PC-3 (cell line): ENCODE measurements at regions not wholly inside any gene's neighbourhood (a gene's known extent, or its start where the extent isn't known, plus 50 kb on each side); places are given as distances from the start of the nearest gene placed in this dataset.

ENCODE experiments used
- ATAC-seq: fragments of 200-7000 bp; cut with Tn5 transposase; 2 replicates; pipeline ENCODE4 v1.9.1; 2020; ENCODE audit warnings: mild to moderate bottlenecking, moderate library complexity
- BruUV-seq: library from RNA; stranded (reverse); fragments of 400-500 nt; replicated peaks from 2 replicates; lab custom pipeline; 2021; lab: Mats Ljungman, UMichigan
- CTCF ChIA-PET: fragments of 300-600 bp; sonication (Branson Sonifier 250); formaldehyde crosslinking; loops from one replicate; lab custom pipeline; 2022; ENCODE audit warnings: antibody characterized with exemption; lab: Charles Lee
- POLR2A ChIA-PET: fragments of 300-600 bp; sonication (Branson Sonifier 250); formaldehyde crosslinking; loops from one replicate; lab custom pipeline; 2022; ENCODE audit warnings: antibody characterized with exemption; ENCODE audit not compliant: unreplicated experiment; lab: Charles Lee
- DNase-seq: peaks from one replicate; pipeline ENCODE4 v3.0.0-alpha.2; 2015
- H2AFZ ChIP-seq: fragments of 300-600 bp; sonication (generic); 2 replicates; pipeline ENCODE4 v1.6.0; 2016; ENCODE audit warnings: antibody characterized with exemption, low read length
- H3F3A ChIP-seq: fragments of 300-600 bp; sonication (generic); one replicate; pipeline ENCODE4 v1.6.0; 2017; ENCODE audit warnings: antibody characterized with exemption, low read length, control low read depth, mild to moderate bottlenecking; ENCODE audit not compliant: unreplicated experiment
- H3K27ac ChIP-seq: fragments of 300-600 bp; sonication (generic); 2 replicates; pipeline ENCODE4 v1.5.1; 2016; ENCODE audit warnings: mild to moderate bottlenecking, low read length
- H3K27me3 ChIP-seq: fragments of 300-600 bp; sonication (generic); 2 replicates; pipeline ENCODE4 v1.6.1; 2016; ENCODE audit warnings: low read length, mixed read lengths
- H3K36me3 ChIP-seq: fragments of 300-600 bp; sonication (generic); 2 replicates; pipeline ENCODE4 v1.6.1; 2016; ENCODE audit warnings: low read depth, mixed run types, low read length, mixed read lengths
- H3K4me1 ChIP-seq: fragments of 300-600 bp; sonication (generic); 2 replicates; pipeline ENCODE4 v1.5.1; 2016; ENCODE audit warnings: low read length; ENCODE audit not compliant: insufficient read depth
- H3K4me2 ChIP-seq: fragments of 300-600 bp; sonication (generic); 2 replicates; pipeline ENCODE4 v1.6.0; 2016; ENCODE audit warnings: low read length
- H3K4me3 ChIP-seq: fragments of 300-600 bp; sonication (generic); 2 replicates; pipeline ENCODE4 v1.5.1; 2016; ENCODE audit warnings: mild to moderate bottlenecking, low read length, mixed read lengths
- H3K79me2 ChIP-seq: fragments of 300-600 bp; sonication (generic); 2 replicates; pipeline ENCODE4 v1.6.1; 2017; ENCODE audit warnings: low read length, mixed read lengths
- H3K9ac ChIP-seq: fragments of 300-600 bp; sonication (generic); 2 replicates; pipeline ENCODE4 v1.6.0; 2016; ENCODE audit warnings: mild to moderate bottlenecking, low read length
- H3K9me2 ChIP-seq: fragments of 300-600 bp; sonication (generic); replicated peaks from 2 replicates; pipeline ENCODE4 v1.6.1; 2016; ENCODE audit warnings: mixed run types, low read length, mixed read lengths
- H3K9me3 ChIP-seq: fragments of 300-600 bp; sonication (generic); 2 replicates; pipeline ENCODE4 v1.6.1; 2016; ENCODE audit warnings: low read length, mixed read lengths
- H4K20me1 ChIP-seq: fragments of 300-600 bp; sonication (generic); 2 replicates; pipeline ENCODE4 v1.6.1; 2016; ENCODE audit warnings: low read length, mixed read lengths
- CTCF ChIP-seq: fragments of 300-600 bp; sonication (generic); conservative IDR thresholded peaks from 2 replicates; pipeline ENCODE4 v1.5.1; 2017; ENCODE audit warnings: antibody characterized with exemption, low read depth, mild to moderate bottlenecking, low read length
- EZH2 ChIP-seq: fragments of 300-600 bp; sonication (generic); IDR thresholded peaks from one replicate; pipeline ENCODE4 v1.6.1; 2017; ENCODE audit warnings: antibody characterized with exemption, mild to moderate bottlenecking, low read length; ENCODE audit not compliant: unreplicated experiment
- EZH2phosphoT487 ChIP-seq: fragments of 300-600 bp; sonication (generic); IDR thresholded peaks from 2 replicates; pipeline ENCODE4 v1.6.1; 2018; ENCODE audit warnings: mild to moderate bottlenecking, antibody characterized with exemption, low read length, borderline replicate concordance
- intact Hi-C: fragments of 100-400 bp; cut with micrococcal nuclease; formaldehyde crosslinking; loops from 2 replicates; pipeline ENCODE4 v1.9.0; 2023

- ChIA-PET POLR2A (no interaction called here), CTCF (no interaction called here)
- peaks cover 19% of the 10 kb centered on the region for H3K27me3 ChIP-seq
These were observed 186.1 kb downstream of the BMP2 start for GRCh38 chr20:6953611-6954010.

GRCh38 chr20:6954219-6954618 is 186.7 kb downstream of the BMP2 start:
- intact Hi-C loops: no loop called here
- H3K9ac ChIP-seq: no peak overlapping the region
- H2AFZ ChIP-seq: no peak overlapping the region
- TF ChIP-seq EZH2phosphoT487: no peak
- no peak for TF ChIP-seq CTCF
- TF ChIP-seq EZH2: no peak
- no peaks in the 10 kb centered on the region for H3K9me2 ChIP-seq
- ATAC-seq (no peak), DNase-seq (no peak)
- no peaks in the 10 kb centered on the region for H3K36me3 ChIP-seq
- ChIA-PET CTCF (no interaction called here), POLR2A (no interaction called here)
- no TSS peak for BruUV-seq
- no peak overlapping the region for H3K4me2 ChIP-seq
- no peaks in the 10 kb centered on the region for H3K4me1 ChIP-seq
- H3K4me3 ChIP-seq: no peak overlapping the region
- H4K20me1 ChIP-seq: no peaks in the 10 kb centered on the region
- no peaks in the 10 kb centered on the region for H3F3A ChIP-seq
- no peaks in the 10 kb centered on the region for H3K79me2 ChIP-seq
- 0 out of 2 replicates have a peak, but pooled peaks cover 13% of the 10 kb centered on the region for H3K9me3 ChIP-seq
- H3K27ac ChIP-seq: no peak overlapping the region
- H3K27me3 ChIP-seq: peaks cover 13% of the 10 kb centered on the region

More at GRCh38 chr20:6953611-6954010, 186.1 kb downstream of the BMP2 start:
- no peak overlapping the region for H3K27ac ChIP-seq
- H3K9me2 ChIP-seq: no peaks in the 10 kb centered on the region
- H2AFZ ChIP-seq: no peak overlapping the region
- no peaks in the 10 kb centered on the region for H3F3A ChIP-seq
- no peak overlapping the region for H3K4me3 ChIP-seq
- no peak overlapping the region for H3K9ac ChIP-seq
- H3K4me1 ChIP-seq: no peaks in the 10 kb centered on the region
- H3K79me2 ChIP-seq: no peaks in the 10 kb centered on the region
- BruUV-seq: no TSS peak
- DNase-seq (no peak), ATAC-seq (no peak)
- no peaks in the 10 kb centered on the region for H4K20me1 ChIP-seq
- TF ChIP-seq CTCF (no peak), EZH2phosphoT487 (no peak), EZH2 (no peak)
- no peak overlapping the region for H3K4me2 ChIP-seq
- intact Hi-C loops: no loop called here
- H3K36me3 ChIP-seq: no peaks in the 10 kb centered on the region
- 0 out of 2 replicates have a peak, but pooled peaks cover 13% of the 10 kb centered on the region for H3K9me3 ChIP-seq

GRCh38 chr20:6956056-6956455 is 188.6 kb downstream of the BMP2 start:
- H3K4me2 ChIP-seq: no peak overlapping the region
- no peaks in the 10 kb centered on the region for H3F3A ChIP-seq
- ChIA-PET CTCF (no interaction called here), POLR2A (no interaction called here)
- no peak overlapping the region for H2AFZ ChIP-seq
- TF ChIP-seq EZH2 (no peak), CTCF (no peak), EZH2phosphoT487 (no peak)
- no peak overlapping the region for H3K27ac ChIP-seq
- DNase-seq: no peak
- H3K4me3 ChIP-seq: no peak overlapping the region
- BruUV-seq: no TSS peak
- no peaks in the 10 kb centered on the region for H3K79me2 ChIP-seq
- no peaks in the 10 kb centered on the region for H3K36me3 ChIP-seq
- H4K20me1 ChIP-seq: no peaks in the 10 kb centered on the region
- intact Hi-C loops: no loop called here
- H3K4me1 ChIP-seq: no peaks in the 10 kb centered on the region
- H3K27me3 ChIP-seq: no peaks in the 10 kb centered on the region
- H3K9me3 ChIP-seq: 0 out of 2 replicates have a peak, but pooled peaks cover 8% of the 10 kb centered on the region
- no peak overlapping the region for H3K9ac ChIP-seq
- no peaks in the 10 kb centered on the region for H3K9me2 ChIP-seq
- ATAC-seq: no peak
